SK-N-SH treated with all-trans-retinoic acid at 6 μM for 48 hours (cell line): ENCODE measurements at regions not wholly inside any gene's neighbourhood (a gene's known extent, or its start where the extent isn't known, plus 50 kb on each side); places are given as distances from the start of the nearest gene placed in this dataset.

ENCODE experiments used
- ESRRG ChIP-seq: fragments of 250-450 bp; sonication (Bioruptor Pico); IDR thresholded peaks from 2 replicates; pipeline ENCODE4 v1.6.1; 2021; ENCODE audit warnings: mild to moderate bottlenecking
- ZNF70 ChIP-seq: fragments of 450-650 bp; formaldehyde crosslinking; IDR thresholded peaks from 2 replicates; pipeline ENCODE4 v1.5.0; 2020; ENCODE audit warnings: mild to moderate bottlenecking, moderate library complexity

- TF ChIP-seq ESRRG (no peak), ZNF70 (CRISPR knock-in tag) (no peak)
Observed at GRCh38 chr11:32318071-32319055, 117.0 kb downstream of the WT1 start.
